HG02571 (cell line): ENCODE measurements at regions not wholly inside any gene's neighbourhood (a gene's known extent, or its start where the extent isn't known, plus 50 kb on each side); places are given as distances from the start of the nearest gene placed in this dataset.
"Not testable (repeated sequence)": the region's sequence is repeated elsewhere in the genome, so short reads cannot be mapped to it uniquely, and the experiment has no call there.

Source experiments
- ATAC-seq: cut with Tn5 transposase; IDR thresholded peaks from one replicate; pipeline ENCODE4 v1.9.1; 2021; ENCODE audit warnings: mild to moderate bottlenecking, moderate library complexity; ENCODE audit not compliant: unreplicated experiment

DNA sequence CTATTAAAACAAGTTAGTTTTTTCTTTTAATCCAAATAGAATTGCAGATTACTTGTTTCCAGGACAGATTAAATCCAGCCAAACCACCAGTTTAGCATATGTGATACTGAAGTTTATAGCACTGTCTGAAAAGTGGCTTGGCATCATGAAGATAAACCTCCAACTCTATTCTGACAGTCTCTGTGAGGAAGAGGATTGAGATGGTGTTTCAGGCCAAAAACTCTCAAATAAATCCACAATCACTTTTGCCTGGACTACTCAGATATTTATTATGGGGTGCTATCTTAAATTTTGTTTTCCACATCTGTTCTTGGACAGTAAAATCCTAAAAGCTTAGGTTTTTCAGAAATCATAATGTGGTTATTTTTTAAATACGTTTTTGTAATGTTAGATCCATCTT, 161.7 kb upstream of the SEMA3C start:
- ATAC-seq = no peak

DNA sequence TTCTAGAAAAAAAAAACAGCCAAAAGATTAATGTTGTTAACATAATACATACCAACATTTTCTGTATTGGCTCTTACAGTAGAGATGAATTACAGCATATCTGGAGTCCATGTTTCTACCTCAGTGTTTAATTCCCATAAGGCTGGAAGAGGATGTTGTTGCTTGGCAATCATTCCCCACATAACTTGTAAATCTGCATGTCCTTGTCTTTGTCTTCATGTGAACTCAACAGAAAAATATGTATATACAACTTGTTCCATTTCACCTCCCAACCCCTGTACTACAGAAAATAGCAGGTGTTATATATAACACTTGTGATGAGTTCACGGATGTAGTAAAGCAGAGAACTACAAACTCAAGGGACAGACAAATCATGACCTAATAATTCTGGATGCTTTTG, 160.9 kb upstream of the SEMA3C start:
- no peak for ATAC-seq

GRCh38 chr7:81075150-81075549, 156.3 kb upstream of the SEMA3C start:
- ATAC-seq = no peak

GRCh38 chr7:81074406-81074805, 155.6 kb upstream of the SEMA3C start:
- ATAC-seq = no peak

GRCh38 chr7:81073931-81074251, 155.0 kb upstream of the SEMA3C start:
- ATAC-seq = no peak

DNA sequence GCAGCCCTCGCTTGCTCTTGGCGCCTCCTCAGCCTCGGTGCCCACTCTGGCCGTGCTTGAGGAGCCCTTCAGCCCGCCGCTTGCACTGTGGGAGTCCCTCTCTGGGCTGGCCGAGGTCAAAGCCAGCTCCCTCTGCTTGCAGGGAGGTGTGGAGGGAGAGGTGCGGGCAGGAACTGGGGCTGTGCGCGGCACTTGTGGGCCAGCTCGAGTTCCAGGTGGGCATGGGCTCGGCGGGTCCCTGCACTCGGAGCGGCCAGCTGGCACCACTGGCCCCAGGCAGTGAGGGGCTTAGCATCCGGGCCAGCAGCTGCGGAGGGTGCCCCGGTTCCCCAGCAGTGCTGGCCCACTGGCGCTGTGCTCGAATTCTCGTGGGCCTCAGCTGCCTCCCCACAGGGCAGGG, 152.1 kb upstream of the SEMA3C start:
- ATAC-seq = no peak

- ATAC-seq = no peak
Measured at GRCh38 chr7:81066797-81067196, 147.9 kb upstream of the SEMA3C start.

- no peak for ATAC-seq
Measured at GRCh38 chr7:81064426-81064825, 145.6 kb upstream of the SEMA3C start.

- ATAC-seq = no peak
Measured at GRCh38 chr7:81062755-81063154, 143.9 kb upstream of the SEMA3C start.

- not testable (repeated sequence) for ATAC-seq
Measured at GRCh38 chr7:81057469-81057868, 138.6 kb upstream of the SEMA3C start.

GRCh38 chr7:81053623-81054022, 134.8 kb upstream of the SEMA3C start:
- ATAC-seq = no peak

DNA sequence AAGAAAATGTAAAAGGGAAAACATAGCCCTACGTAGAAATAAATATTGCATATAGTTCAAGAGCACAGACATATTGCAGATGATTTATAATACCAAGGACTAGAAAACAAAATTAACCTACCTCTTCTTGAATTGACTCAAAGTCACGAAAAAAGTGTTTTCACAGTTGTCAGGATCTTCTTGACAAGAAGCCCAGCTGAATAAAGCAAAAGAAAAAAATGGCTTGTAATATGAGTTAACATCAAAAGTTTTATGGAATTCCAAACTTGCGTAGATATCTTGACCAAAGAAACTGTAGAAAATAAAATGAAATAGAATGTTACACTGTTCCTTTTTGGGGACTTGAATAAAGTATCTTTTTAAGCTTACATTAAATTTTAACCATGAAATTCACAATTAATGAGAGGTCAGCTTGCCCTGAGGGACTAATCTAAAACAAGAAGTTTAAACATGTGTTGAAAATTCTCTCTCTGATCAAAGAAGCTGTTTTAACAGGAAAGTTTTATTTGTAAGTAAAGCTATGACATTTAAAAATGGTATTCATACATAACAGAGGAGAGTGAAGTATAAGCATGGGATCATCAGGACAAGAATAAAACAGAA, 133.1 kb upstream of the SEMA3C start:
- ATAC-seq = no peak

DNA sequence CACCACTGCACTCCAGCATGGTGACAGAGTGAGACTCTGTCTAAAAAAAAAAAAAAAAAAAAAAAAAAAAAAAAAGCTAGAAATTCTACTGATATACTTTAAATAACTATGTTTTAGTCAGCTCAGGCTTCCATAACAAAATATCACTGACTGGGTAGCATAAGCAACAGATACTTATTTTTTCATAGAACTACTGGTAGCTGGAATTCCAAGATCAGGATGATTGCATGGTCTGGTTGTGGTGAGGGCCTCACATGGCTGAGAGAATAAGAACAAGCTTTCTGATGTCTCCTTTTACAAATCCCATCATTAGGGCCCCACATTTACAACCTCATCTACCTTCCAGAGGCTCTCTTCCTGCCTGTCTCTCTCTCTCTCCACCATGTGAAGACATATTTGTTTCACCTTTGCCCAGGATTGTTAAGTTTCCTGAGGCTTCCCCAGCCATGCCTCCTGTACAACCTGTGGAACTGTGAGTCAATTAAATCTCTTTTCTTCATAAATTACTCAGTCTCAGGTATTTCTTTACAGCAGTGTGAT, 126.7 kb upstream of the SEMA3C start:
- ATAC-seq = no peak

DNA sequence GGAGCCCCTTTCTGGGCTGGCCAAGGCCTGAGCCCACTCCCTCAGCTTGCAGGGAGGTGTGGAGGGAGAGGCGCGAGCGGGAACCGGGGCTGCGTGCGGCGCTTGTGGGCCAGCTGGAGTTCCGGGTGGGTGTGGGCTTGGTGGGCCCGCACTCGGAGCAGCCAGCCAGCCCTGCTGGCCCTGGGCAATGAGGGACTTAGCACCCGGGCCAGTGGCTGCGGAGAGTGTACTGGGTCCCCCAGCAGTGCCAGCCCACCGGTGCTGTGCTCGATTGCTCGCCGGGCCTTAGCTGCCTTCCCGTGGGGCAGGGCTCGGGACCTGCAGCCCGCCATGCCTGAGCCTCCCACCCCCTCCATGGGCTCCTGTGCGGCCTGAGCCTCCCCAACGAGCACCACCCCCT, 123.8 kb upstream of the SEMA3C start:
- ATAC-seq = not testable (repeated sequence)

GRCh38 chr7:81040496-81040895, 121.6 kb upstream of the SEMA3C start:
- ATAC-seq = no peak

GRCh38 chr7:81036871-81037270, 118.0 kb upstream of the SEMA3C start:
- no peak for ATAC-seq

DNA sequence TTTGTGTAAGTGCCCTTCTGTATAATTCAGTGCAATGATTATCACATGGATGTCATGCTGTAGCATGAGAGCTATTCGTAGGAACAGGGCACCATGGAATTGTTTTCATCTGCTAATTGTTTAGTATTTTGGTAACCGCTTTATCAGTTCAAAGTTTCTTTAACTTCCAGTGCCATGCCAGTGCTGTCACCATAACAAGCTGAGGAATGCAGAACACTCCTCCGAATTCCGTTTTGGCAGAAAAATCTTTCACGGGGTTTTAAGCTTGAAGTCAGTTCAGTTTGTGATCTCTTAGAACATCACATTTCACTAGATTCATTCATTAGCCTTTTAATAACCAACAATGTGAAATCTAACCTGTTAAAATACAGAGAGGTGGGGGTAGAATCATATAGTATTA, 117.2 kb upstream of the SEMA3C start:
- no peak for ATAC-seq

GRCh38 chr7:81031996-81032395, 113.1 kb upstream of the SEMA3C start:
- ATAC-seq = no peak

DNA sequence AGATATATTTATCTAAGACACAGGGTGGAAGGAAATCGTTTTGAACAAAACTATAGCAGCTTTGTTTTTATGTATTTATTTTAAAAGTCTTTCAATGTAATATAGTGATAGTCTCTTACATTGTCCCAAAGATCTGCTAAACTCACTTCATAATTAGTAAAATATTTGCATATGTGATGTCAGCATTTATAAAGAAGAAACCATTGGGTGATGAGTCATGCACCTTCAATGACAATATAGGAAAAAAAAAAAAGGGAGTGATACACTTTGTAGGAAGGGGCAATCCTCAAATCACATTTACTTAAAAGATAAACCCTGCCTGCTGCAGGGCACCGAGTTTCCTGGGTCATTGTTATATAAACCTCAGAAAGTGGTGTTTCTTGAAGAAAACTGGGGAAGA, 112.4 kb upstream of the SEMA3C start:
- ATAC-seq = no peak

GRCh38 chr7:81030472-81030871, 111.6 kb upstream of the SEMA3C start:
- no peak for ATAC-seq

GRCh38 chr7:81029511-81029910, 110.7 kb upstream of the SEMA3C start:
- no peak for ATAC-seq

- ATAC-seq = no peak
Measured at GRCh38 chr7:81025360-81025759, 106.5 kb upstream of the SEMA3C start.

DNA sequence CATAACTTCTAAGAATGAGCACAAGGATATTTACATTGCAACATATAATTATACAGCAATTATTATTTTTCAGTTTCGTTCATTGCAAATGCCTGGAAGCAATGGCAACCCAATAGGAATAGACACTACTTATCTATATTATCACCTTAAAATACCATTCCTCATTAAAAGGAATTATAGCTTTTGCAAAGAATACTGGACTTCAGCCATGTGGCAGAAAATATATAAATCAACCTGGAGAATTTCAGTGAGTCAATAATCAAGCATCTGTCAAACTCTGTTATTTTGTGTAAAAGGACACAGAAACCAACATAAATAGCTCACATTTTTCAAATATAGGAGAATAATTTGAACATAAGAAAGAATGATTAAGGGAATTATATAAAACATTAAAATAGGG, 96.1 kb upstream of the SEMA3C start:
- ATAC-seq = no peak
